Mucosa of descending colon (tissue), 3 donors: ENCODE measurements at regions not wholly inside any gene's neighbourhood (a gene's known extent, or its start where the extent isn't known, plus 50 kb on each side); places are given as distances from the start of the nearest gene placed in this dataset.
A peak's percentile ranks its signal among the peaks of the same experiment; 100 is the strongest.

Experiments
- ATAC-seq: fragments of 200-7000 bp; cut with Tn5 transposase; one replicate; pipeline ENCODE4 v1.9.1; 2020; ENCODE audit warnings: mild to moderate bottlenecking, moderate library complexity
- DNase-seq, 3 donors: peaks; one replicate each; pipeline ENCODE4 v3.0.0-alpha.2; 2020
- H3K36me3 ChIP-seq: fragments of 200-600 bp; one replicate; pipeline ENCODE4 v1.8.0; 2021; ENCODE audit warnings: low read depth, mild to moderate bottlenecking
- H3K4me1 ChIP-seq: fragments of 200-600 bp; one replicate; pipeline ENCODE4 v1.8.0; 2021; ENCODE audit warnings: low read depth, mild to moderate bottlenecking
- H3K4me3 ChIP-seq: fragments of 200-600 bp; one replicate; pipeline ENCODE4 v1.8.0; 2021; ENCODE audit warnings: mild to moderate bottlenecking
- H3K9me3 ChIP-seq: fragments of 200-600 bp; one replicate; pipeline ENCODE4 v1.8.0; 2021; ENCODE audit warnings: mild to moderate bottlenecking
- CTCF ChIP-seq: fragments of 200-600 bp; IDR thresholded peaks from one replicate; pipeline ENCODE4 v1.8.0; 2022; ENCODE audit warnings: antibody characterized with exemption, mild to moderate bottlenecking
- intact Hi-C, 2 donors: fragments of 100-400 bp; cut with DNase I in 1 of 2; cut with micrococcal nuclease in 1 of 2; formaldehyde crosslinking; loops; one replicate each; pipeline versions ENCODE4 v1.11.0 to v1.11.1; 2022; cut with DNase I, micrococcal nuclease
- donor health status: DM: no; HTN: no; CAD: no; lungs with moderate emphysema.
- donor health status: DM: no; HTN: no; CAD: no.
- donor health status: DM: no; HTN: yes; CAD: no.

GRCh38 chr15:67892559-67893377, 52.9 kb upstream of the RNU6-1 start:
- no peak for TF ChIP-seq CTCF
- ATAC-seq, result peak; percentile 27
- intact Hi-C loops, result no loop called here
- Histone ChIP-seq H3K4me3 (no peak overlapping the region), H3K4me1 (no peaks in the 10 kb centered on the region), H3K36me3 (no peaks in the 10 kb centered on the region), H3K9me3 (no peaks in the 10 kb centered on the region)
- DNase-seq, result no peak

- Histone ChIP-seq H3K36me3 (no peaks in the 10 kb centered on the region), H3K4me3 (no peak overlapping the region), H3K9me3 (no peaks in the 10 kb centered on the region), H3K4me1 (no peaks in the 10 kb centered on the region)
- no peak for ATAC-seq
- TF ChIP-seq CTCF, result no peak
- no peak for DNase-seq
- intact Hi-C loops, result no loop called here
These were observed 55.4 kb upstream of the RNU6-1 start for GRCh38 chr15:67895237-67895636.

GRCh38 chr15:67897646-67898339, 57.9 kb upstream of the RNU6-1 start:
- no peak for ATAC-seq
- no peak for DNase-seq
- intact Hi-C loops, result no loop called here
- H3K4me1 ChIP-seq, result peaks cover 5% of the 10 kb centered on the region
- H3K36me3 ChIP-seq, result no peaks in the 10 kb centered on the region
- H3K4me3 ChIP-seq, result no peak overlapping the region
- no peaks in the 10 kb centered on the region for H3K9me3 ChIP-seq
- TF ChIP-seq CTCF, result no peak

GRCh38 chr15:67899596-67900283, 59.9 kb upstream of the RNU6-1 start:
- ATAC-seq (peak; percentile 78), DNase-seq (no peak)
- H3K4me3 ChIP-seq, result no peak overlapping the region
- no peaks in the 10 kb centered on the region for H3K9me3 ChIP-seq
- intact Hi-C loops, result no loop called here
- no peak for TF ChIP-seq CTCF
- H3K36me3 ChIP-seq, result no peaks in the 10 kb centered on the region
- peaks cover 5% of the 10 kb centered on the region for H3K4me1 ChIP-seq

- intact Hi-C loops, result no loop called here
- DNase-seq (no peak), ATAC-seq (no peak)
- Histone ChIP-seq H3K4me1 (peaks cover 5% of the 10 kb centered on the region), H3K4me3 (no peak overlapping the region), H3K36me3 (no peaks in the 10 kb centered on the region), H3K9me3 (no peaks in the 10 kb centered on the region)
- no peak for TF ChIP-seq CTCF
These were observed 60.8 kb upstream of the RNU6-1 start for GRCh38 chr15:67900621-67901147.
